GM13976 (cell line): ENCODE measurements at regions not wholly inside any gene's neighbourhood (a gene's known extent, or its start where the extent isn't known, plus 50 kb on each side); places are given as distances from the start of the nearest gene placed in this dataset.

Experiments
- DNase-seq: peaks from one replicate; pipeline ENCODE4 v3.0.0; 2012; ENCODE audit warnings: low spot score
- CTCF ChIP-seq: IDR thresholded peaks from 2 replicates; pipeline ENCODE4 v1.5.1; 2012; ENCODE audit warnings: borderline replicate concordance, mild to moderate bottlenecking; ENCODE audit not compliant: insufficient read depth; ENCODE audit errors: extremely low read depth, missing control alignments, control extremely low read depth
- in situ Hi-C: fragments of 300-500 bp; cut with MboI; formaldehyde crosslinking; loops from one replicate; pipeline ENCODE4 v1.12.0; 2022; ENCODE audit warnings: low sequenced_read_pairs, mixed read lengths, inconsistent platforms; ENCODE audit not compliant: unreplicated experiment

GRCh38 chr3:118736107-118736506 lies 298.5 kb downstream of the IGSF11 start:
- no peak for DNase-seq
- TF ChIP-seq CTCF = no peak
- in situ Hi-C loops = no loop called here

- no peak for DNase-seq
- TF ChIP-seq CTCF = no peak
- in situ Hi-C loops = no loop called here
Measured at GRCh38 chr3:118740722-118741290, 293.8 kb downstream of the IGSF11 start.

- in situ Hi-C loops = no loop called here
- TF ChIP-seq CTCF = no peak
Measured at GRCh38 chr3:118742760-118743159, 291.9 kb downstream of the IGSF11 start.

GRCh38 chr3:118744186-118744585 lies 290.5 kb downstream of the IGSF11 start:
- no peak for TF ChIP-seq CTCF
- in situ Hi-C loops = no loop called here
- no peak for DNase-seq

More at GRCh38 chr3:118742760-118743159, 291.9 kb downstream of the IGSF11 start:
- no peak for DNase-seq

- in situ Hi-C loops = no loop called here
- TF ChIP-seq CTCF = no peak
- no peak for DNase-seq
Measured at GRCh38 chr3:118754406-118755252, 280.0 kb downstream of the IGSF11 start.

GRCh38 chr3:118755253-118755801 lies 279.3 kb downstream of the IGSF11 start:
- no peak for DNase-seq
- in situ Hi-C loops = no loop called here
- no peak for TF ChIP-seq CTCF
